Mucosa of descending colon (tissue), 3 donors: ENCODE measurements at regions not wholly inside any gene's neighbourhood (a gene's known extent, or its start where the extent isn't known, plus 50 kb on each side); places are given as distances from the start of the nearest gene placed in this dataset.

Experiments
- ATAC-seq: fragments of 200-7000 bp; cut with Tn5 transposase; one replicate; pipeline ENCODE4 v1.9.1; 2020; ENCODE audit warnings: mild to moderate bottlenecking, moderate library complexity
- DNase-seq, 3 donors: peaks; one replicate each; pipeline ENCODE4 v3.0.0-alpha.2; 2020
- H3K36me3 ChIP-seq: fragments of 200-600 bp; one replicate; pipeline ENCODE4 v1.8.0; 2021; ENCODE audit warnings: low read depth, mild to moderate bottlenecking
- H3K4me1 ChIP-seq: fragments of 200-600 bp; one replicate; pipeline ENCODE4 v1.8.0; 2021; ENCODE audit warnings: low read depth, mild to moderate bottlenecking
- H3K4me3 ChIP-seq: fragments of 200-600 bp; one replicate; pipeline ENCODE4 v1.8.0; 2021; ENCODE audit warnings: mild to moderate bottlenecking
- H3K9me3 ChIP-seq: fragments of 200-600 bp; one replicate; pipeline ENCODE4 v1.8.0; 2021; ENCODE audit warnings: mild to moderate bottlenecking
- CTCF ChIP-seq: fragments of 200-600 bp; IDR thresholded peaks from one replicate; pipeline ENCODE4 v1.8.0; 2022; ENCODE audit warnings: antibody characterized with exemption, mild to moderate bottlenecking
- intact Hi-C, 2 donors: fragments of 100-400 bp; cut with DNase I in 1 of 2; cut with micrococcal nuclease in 1 of 2; formaldehyde crosslinking; loops; one replicate each; pipeline versions ENCODE4 v1.11.0 to v1.11.1; 2022; cut with DNase I, micrococcal nuclease
- donor health status: DM: no; HTN: no; CAD: no; lungs with moderate emphysema.
- donor health status: DM: no; HTN: no; CAD: no.
- donor health status: DM: no; HTN: yes; CAD: no.

GRCh38 chr13:22596171-22596863 lies 584.5 kb upstream of the SGCG start:
- ATAC-seq: no peak
- no peak for TF ChIP-seq CTCF

GRCh38 chr13:22599156-22599555 lies 581.6 kb upstream of the SGCG start:
- Histone ChIP-seq H3K4me3 (no peak overlapping the region), H3K9me3 (no peaks in the 10 kb centered on the region)
- intact Hi-C loops: no loop called here

More at GRCh38 chr13:22596171-22596863, 584.5 kb upstream of the SGCG start:
- no peaks in the 10 kb centered on the region for H3K36me3 ChIP-seq
- no peaks in the 10 kb centered on the region for H3K4me1 ChIP-seq
- H3K9me3 ChIP-seq: no peaks in the 10 kb centered on the region
- no peak overlapping the region for H3K4me3 ChIP-seq
- intact Hi-C loops: no loop called here
- no peak for DNase-seq

GRCh38 chr13:22618002-22618401 lies 562.8 kb upstream of the SGCG start:
- ATAC-seq: no peak
- H3K9me3 ChIP-seq: no peaks in the 10 kb centered on the region
- intact Hi-C loops: no loop called here
- no peaks in the 10 kb centered on the region for H3K4me1 ChIP-seq
- DNase-seq: no peak
- no peak overlapping the region for H3K4me3 ChIP-seq
- TF ChIP-seq CTCF: no peak
- H3K36me3 ChIP-seq: no peaks in the 10 kb centered on the region

More at GRCh38 chr13:22599156-22599555, 581.6 kb upstream of the SGCG start:
- Histone ChIP-seq H3K36me3 (no peaks in the 10 kb centered on the region), H3K4me1 (no peaks in the 10 kb centered on the region)
- ATAC-seq (no peak), DNase-seq (no peak)
- TF ChIP-seq CTCF: no peak

- TF ChIP-seq CTCF: no peak
- DNase-seq (no peak), ATAC-seq (no peak)
- Histone ChIP-seq H3K4me1 (no peaks in the 10 kb centered on the region), H3K36me3 (no peaks in the 10 kb centered on the region), H3K4me3 (no peak overlapping the region), H3K9me3 (no peaks in the 10 kb centered on the region)
- intact Hi-C loops: no loop called here
Observed at GRCh38 chr13:22625691-22626090, 555.1 kb upstream of the SGCG start.

- intact Hi-C loops: no loop called here
- TF ChIP-seq CTCF: no peak
- no peak for ATAC-seq
Observed at GRCh38 chr13:22629374-22629773, 551.4 kb upstream of the SGCG start.

GRCh38 chr13:22642088-22642487 lies 538.7 kb upstream of the SGCG start:
- H3K36me3 ChIP-seq: no peaks in the 10 kb centered on the region
- ATAC-seq: no peak
- H3K9me3 ChIP-seq: no peaks in the 10 kb centered on the region
- no peak for TF ChIP-seq CTCF
- intact Hi-C loops: no loop called here
- no peaks in the 10 kb centered on the region for H3K4me1 ChIP-seq
- DNase-seq: no peak
- H3K4me3 ChIP-seq: no peak overlapping the region

More at GRCh38 chr13:22629374-22629773, 551.4 kb upstream of the SGCG start:
- Histone ChIP-seq H3K36me3 (no peaks in the 10 kb centered on the region), H3K4me3 (no peak overlapping the region), H3K9me3 (no peaks in the 10 kb centered on the region), H3K4me1 (no peaks in the 10 kb centered on the region)
- DNase-seq: no peak
